Chondrocyte (in vitro differentiated cells): ENCODE measurements at regions not wholly inside any gene's neighbourhood (a gene's known extent, or its start where the extent isn't known, plus 50 kb on each side); places are given as distances from the start of the nearest gene placed in this dataset.

Source experiments
- DNase-seq: peaks from one replicate; pipeline ENCODE4 v3.0.0; 2021; ENCODE audit warnings: mixed read lengths, low spot score
- H3K27ac Mint-ChIP-seq: one replicate; pipeline ENCODE4 v1.8.0; 2021; ENCODE audit warnings: mild to moderate bottlenecking, moderate library complexity, mixed read lengths; ENCODE audit not compliant: unreplicated experiment
- H3K27me3 Mint-ChIP-seq: 2 replicates; pipeline ENCODE4 v1.8.0; 2021; ENCODE audit warnings: low read depth, mixed read lengths
- H3K36me3 Mint-ChIP-seq: 2 replicates; pipeline ENCODE4 v1.8.0; 2021; ENCODE audit warnings: low read depth, mixed read lengths
- H3K4me1 Mint-ChIP-seq: 2 replicates; pipeline ENCODE4 v1.8.0; 2021; ENCODE audit warnings: low read depth, mild to moderate bottlenecking, mixed read lengths
- H3K4me3 Mint-ChIP-seq: one replicate; pipeline ENCODE4 v1.8.0; 2021; ENCODE audit warnings: mild to moderate bottlenecking, moderate library complexity, mixed read lengths; ENCODE audit not compliant: unreplicated experiment
- H3K9me3 Mint-ChIP-seq: 2 replicates; pipeline ENCODE4 v1.8.0; 2021; ENCODE audit warnings: low read depth, mixed read lengths
- CTCF ChIP-seq: fragments of 200-600 bp; sonication (generic); IDR thresholded peaks from 2 replicates; pipeline ENCODE4 v1.5.0; 2021; ENCODE audit warnings: antibody characterized with exemption, mild to moderate bottlenecking, moderate library complexity

GRCh38 chr18:77567205-77567604 lies 317.6 kb downstream of the GALR1 start:
- Mint-ChIP-seq H3K4me3 (no peak overlapping the region), H3K9me3 (peaks cover 32% of the 10 kb centered on the region), H3K36me3 (peaks cover 2% of the 10 kb centered on the region), H3K4me1 (no peaks in the 10 kb centered on the region), H3K27ac (no peak overlapping the region), H3K27me3 (no peaks in the 10 kb centered on the region)
- no peak for DNase-seq
- no peak for TF ChIP-seq CTCF

GRCh38 chr18:77571743-77572142 lies 322.1 kb downstream of the GALR1 start:
- H3K36me3 Mint-ChIP-seq = peaks cover 2% of the 10 kb centered on the region
- DNase-seq = no peak
- peaks cover 30% of the 10 kb centered on the region for H3K9me3 Mint-ChIP-seq
- H3K4me1 Mint-ChIP-seq = no peaks in the 10 kb centered on the region
- TF ChIP-seq CTCF = no peak
- H3K27me3 Mint-ChIP-seq = no peaks in the 10 kb centered on the region
- H3K4me3 Mint-ChIP-seq = no peak overlapping the region
- no peak overlapping the region for H3K27ac Mint-ChIP-seq

GRCh38 chr18:77572537-77572936 lies 322.9 kb downstream of the GALR1 start:
- DNase-seq = no peak
- Mint-ChIP-seq H3K27ac (no peak overlapping the region), H3K9me3 (peaks cover 26% of the 10 kb centered on the region), H3K4me1 (no peaks in the 10 kb centered on the region), H3K27me3 (no peaks in the 10 kb centered on the region), H3K4me3 (no peak overlapping the region), H3K36me3 (peaks cover 2% of the 10 kb centered on the region)
- no peak for TF ChIP-seq CTCF

GRCh38 chr18:77573571-77573970 lies 323.9 kb downstream of the GALR1 start:
- Mint-ChIP-seq H3K4me3 (no peak overlapping the region), H3K27ac (no peak overlapping the region), H3K27me3 (no peaks in the 10 kb centered on the region), H3K36me3 (no peaks in the 10 kb centered on the region), H3K9me3 (peaks cover 17% of the 10 kb centered on the region), H3K4me1 (no peaks in the 10 kb centered on the region)
- no peak for TF ChIP-seq CTCF
- no peak for DNase-seq

- Mint-ChIP-seq H3K4me3 (no peak overlapping the region), H3K9me3 (peaks cover 3% of the 10 kb centered on the region), H3K27me3 (peaks cover 2% of the 10 kb centered on the region), H3K4me1 (no peaks in the 10 kb centered on the region), H3K27ac (no peak overlapping the region), H3K36me3 (no peaks in the 10 kb centered on the region)
- no peak for TF ChIP-seq CTCF
- no peak for DNase-seq
Observed at GRCh38 chr18:77590943-77591515, 341.4 kb downstream of the GALR1 start.
